K562 (cell line): ENCODE measurements at regions not wholly inside any gene's neighbourhood (a gene's known extent, or its start where the extent isn't known, plus 50 kb on each side); places are given as distances from the start of the nearest gene placed in this dataset.

Experiments
- CHCHD3 ChIP-seq: fragments of 250-450 bp; sonication (Bioruptor Pico); IDR thresholded peaks from 2 replicates; pipeline ENCODE4 v2.1.2; 2022; ENCODE audit warnings: mild to moderate bottlenecking
- KDM4B ChIP-seq, 2 experiments: fragments of 450-650 bp in 1 of 2; sonication (generic) in 1 of 2; IDR thresholded peaks; 2 replicates each; pipeline ENCODE4 v1.6.1; 2016 to 2017; ENCODE audit warnings: borderline replicate concordance in 2 of 2, antibody characterized with exemption in 1 of 2, low read depth in 1 of 2, mild to moderate bottlenecking in 1 of 2
- MNT ChIP-seq, 2 experiments: fragments of 450-650 bp; conservative IDR thresholded peaks; 2 replicates each; pipeline ENCODE4 v1.6.1; 2017; ENCODE audit warnings: mild to moderate bottlenecking in 2 of 2, moderate library complexity in 2 of 2
- NELFE ChIP-seq: IDR thresholded peaks from 2 replicates; pipeline ENCODE4 v1.6.1; 2011; ENCODE audit warnings: mild to moderate bottlenecking; ENCODE audit not compliant: insufficient read depth, insufficient read length
- PBX2 ChIP-seq, 2 experiments: IDR thresholded peaks in 1 of 2; conservative IDR thresholded peaks in 1 of 2; 2 replicates each; pipeline ENCODE4 v1.6.1; 2016; ENCODE audit warnings: low read depth in 2 of 2, mild to moderate bottlenecking in 1 of 2, missing compliant biosample characterization in 1 of 2, missing genetic modification characterization in 1 of 2, moderate library complexity in 1 of 2
- POLR2AphosphoS5 ChIP-seq: IDR thresholded peaks from 2 replicates; pipeline ENCODE4 v1.6.1; 2011; ENCODE audit warnings: mild to moderate bottlenecking, low read depth, low read length, moderate library complexity; ENCODE audit not compliant: control insufficient read depth, insufficient read depth
- TF ChIP-seq, protein P1 (sequence below), 3 experiments: IDR thresholded peaks in 2 of 3; conservative IDR thresholded peaks in 1 of 3; 2 replicates each; pipeline ENCODE4 v1.5.1; 2011 to 2012; ENCODE audit warnings: low read length in 3 of 3, mild to moderate bottlenecking in 3 of 3, control low read depth in 2 of 3, improper control_type of control experiment in 1 of 3, inconsistent platforms in 1 of 3, low read depth in 1 of 3, mixed read lengths in 1 of 3, moderate library complexity in 1 of 3; ENCODE audit not compliant: insufficient read depth in 2 of 3
- TF ChIP-seq, protein P2 (sequence below): fragments of 250-450 bp; sonication (Bioruptor Pico); IDR thresholded peaks from 2 replicates; pipeline ENCODE4 v1.5.1; 2021; ENCODE audit warnings: mild to moderate bottlenecking
- TF ChIP-seq, protein P3 (sequence below), 2 experiments: fragments of 450-650 bp in 1 of 2; sonication (generic) in 1 of 2; formaldehyde crosslinking in 1 of 2; IDR thresholded peaks; 2 replicates each; pipeline versions ENCODE4 v1.7.1 to v1.9.0; 2016 to 2022; ENCODE audit warnings: inconsistent platforms in 1 of 2, mild to moderate bottlenecking in 1 of 2, missing genetic modification reagents in 1 of 2

DNA sequence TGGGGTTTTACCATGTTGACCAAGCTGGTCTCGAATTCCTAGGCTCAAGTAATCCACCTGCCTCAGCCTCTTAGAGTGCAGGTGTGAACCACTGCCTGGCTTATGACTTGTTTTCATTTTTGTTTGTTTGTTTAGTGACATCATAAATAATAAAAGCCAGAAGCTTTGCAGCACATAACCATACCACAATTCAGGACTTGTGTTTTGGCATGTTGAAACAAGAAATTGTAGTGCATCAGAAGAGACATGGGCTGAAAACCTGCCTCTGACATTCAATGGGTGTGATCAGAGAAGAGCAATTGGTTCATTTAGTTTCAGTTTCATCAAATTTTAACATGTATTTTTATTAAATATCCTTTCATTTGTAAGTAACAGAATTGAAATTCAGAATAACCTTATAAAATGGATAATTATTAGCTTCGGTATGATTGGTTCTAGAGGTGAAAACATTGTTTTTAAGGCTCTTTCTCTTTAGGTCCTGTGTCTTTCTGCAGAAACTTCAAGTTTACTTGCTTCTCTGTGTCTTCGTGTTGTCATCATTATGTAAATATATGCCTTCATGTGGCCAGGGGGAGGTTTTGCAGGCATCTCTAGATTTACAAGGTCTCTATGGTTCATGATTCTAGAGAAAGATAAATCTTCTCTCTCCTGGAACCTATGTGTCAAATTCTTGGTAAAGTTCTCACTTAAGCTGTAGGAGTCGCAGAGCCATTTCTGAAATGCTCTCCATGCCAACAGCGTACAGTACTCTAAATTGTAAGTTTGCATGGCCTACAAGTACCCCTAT, 312.0 kb downstream of the KCNC2 start:
- TF ChIP-seq POLR2AphosphoS5: no peak
- TF ChIP-seq CHCHD3 (CRISPR knock-in tag): no peak
- TF ChIP-seq MNT (conservative IDR thresholded peaks at IDR 0.05): no peak
- TF ChIP-seq, protein P1, sequence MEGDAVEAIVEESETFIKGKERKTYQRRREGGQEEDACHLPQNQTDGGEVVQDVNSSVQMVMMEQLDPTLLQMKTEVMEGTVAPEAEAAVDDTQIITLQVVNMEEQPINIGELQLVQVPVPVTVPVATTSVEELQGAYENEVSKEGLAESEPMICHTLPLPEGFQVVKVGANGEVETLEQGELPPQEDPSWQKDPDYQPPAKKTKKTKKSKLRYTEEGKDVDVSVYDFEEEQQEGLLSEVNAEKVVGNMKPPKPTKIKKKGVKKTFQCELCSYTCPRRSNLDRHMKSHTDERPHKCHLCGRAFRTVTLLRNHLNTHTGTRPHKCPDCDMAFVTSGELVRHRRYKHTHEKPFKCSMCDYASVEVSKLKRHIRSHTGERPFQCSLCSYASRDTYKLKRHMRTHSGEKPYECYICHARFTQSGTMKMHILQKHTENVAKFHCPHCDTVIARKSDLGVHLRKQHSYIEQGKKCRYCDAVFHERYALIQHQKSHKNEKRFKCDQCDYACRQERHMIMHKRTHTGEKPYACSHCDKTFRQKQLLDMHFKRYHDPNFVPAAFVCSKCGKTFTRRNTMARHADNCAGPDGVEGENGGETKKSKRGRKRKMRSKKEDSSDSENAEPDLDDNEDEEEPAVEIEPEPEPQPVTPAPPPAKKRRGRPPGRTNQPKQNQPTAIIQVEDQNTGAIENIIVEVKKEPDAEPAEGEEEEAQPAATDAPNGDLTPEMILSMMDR (IDR thresholded peaks at IDR 0.05 in 2 of 3, conservative IDR thresholded peaks at IDR 0.05 in 1 of 3; ENCODE audit: insufficient read depth in 2 of 3, low read depth in 1 of 3, low read length in 3 of 3): no peak
- no peak for TF ChIP-seq KDM4B (IDR thresholded peaks at IDR 0.05; ENCODE audit: borderline replicate concordance in 2 of 2, low read depth in 1 of 2)
- no peak for TF ChIP-seq PBX2 (CRISPR knock-in tag; IDR thresholded peaks at IDR 0.05; ENCODE audit: low read depth)
- no peak for TF ChIP-seq PBX2 (tag; conservative IDR thresholded peaks at IDR 0.05; ENCODE audit: low read depth)
- TF ChIP-seq NELFE: no peak
- TF ChIP-seq, protein P2, sequence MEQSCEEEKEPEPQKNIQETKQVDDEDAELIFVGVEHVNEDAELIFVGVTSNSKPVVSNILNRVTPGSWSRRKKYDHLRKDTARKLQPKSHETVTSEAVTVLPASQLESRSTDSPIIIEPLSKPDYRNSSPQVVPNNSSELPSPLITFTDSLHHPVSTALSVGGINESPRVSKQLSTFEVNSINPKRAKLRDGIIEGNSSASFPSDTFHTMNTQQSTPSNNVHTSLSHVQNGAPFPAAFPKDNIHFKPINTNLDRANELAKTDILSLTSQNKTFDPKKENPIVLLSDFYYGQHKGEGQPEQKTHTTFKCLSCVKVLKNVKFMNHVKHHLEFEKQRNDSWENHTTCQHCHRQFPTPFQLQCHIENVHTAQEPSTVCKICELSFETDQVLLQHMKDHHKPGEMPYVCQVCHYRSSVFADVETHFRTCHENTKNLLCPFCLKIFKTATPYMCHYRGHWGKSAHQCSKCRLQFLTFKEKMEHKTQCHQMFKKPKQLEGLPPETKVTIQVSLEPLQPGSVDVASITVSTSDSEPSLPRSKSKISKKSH: no peak
- TF ChIP-seq, protein P3, sequence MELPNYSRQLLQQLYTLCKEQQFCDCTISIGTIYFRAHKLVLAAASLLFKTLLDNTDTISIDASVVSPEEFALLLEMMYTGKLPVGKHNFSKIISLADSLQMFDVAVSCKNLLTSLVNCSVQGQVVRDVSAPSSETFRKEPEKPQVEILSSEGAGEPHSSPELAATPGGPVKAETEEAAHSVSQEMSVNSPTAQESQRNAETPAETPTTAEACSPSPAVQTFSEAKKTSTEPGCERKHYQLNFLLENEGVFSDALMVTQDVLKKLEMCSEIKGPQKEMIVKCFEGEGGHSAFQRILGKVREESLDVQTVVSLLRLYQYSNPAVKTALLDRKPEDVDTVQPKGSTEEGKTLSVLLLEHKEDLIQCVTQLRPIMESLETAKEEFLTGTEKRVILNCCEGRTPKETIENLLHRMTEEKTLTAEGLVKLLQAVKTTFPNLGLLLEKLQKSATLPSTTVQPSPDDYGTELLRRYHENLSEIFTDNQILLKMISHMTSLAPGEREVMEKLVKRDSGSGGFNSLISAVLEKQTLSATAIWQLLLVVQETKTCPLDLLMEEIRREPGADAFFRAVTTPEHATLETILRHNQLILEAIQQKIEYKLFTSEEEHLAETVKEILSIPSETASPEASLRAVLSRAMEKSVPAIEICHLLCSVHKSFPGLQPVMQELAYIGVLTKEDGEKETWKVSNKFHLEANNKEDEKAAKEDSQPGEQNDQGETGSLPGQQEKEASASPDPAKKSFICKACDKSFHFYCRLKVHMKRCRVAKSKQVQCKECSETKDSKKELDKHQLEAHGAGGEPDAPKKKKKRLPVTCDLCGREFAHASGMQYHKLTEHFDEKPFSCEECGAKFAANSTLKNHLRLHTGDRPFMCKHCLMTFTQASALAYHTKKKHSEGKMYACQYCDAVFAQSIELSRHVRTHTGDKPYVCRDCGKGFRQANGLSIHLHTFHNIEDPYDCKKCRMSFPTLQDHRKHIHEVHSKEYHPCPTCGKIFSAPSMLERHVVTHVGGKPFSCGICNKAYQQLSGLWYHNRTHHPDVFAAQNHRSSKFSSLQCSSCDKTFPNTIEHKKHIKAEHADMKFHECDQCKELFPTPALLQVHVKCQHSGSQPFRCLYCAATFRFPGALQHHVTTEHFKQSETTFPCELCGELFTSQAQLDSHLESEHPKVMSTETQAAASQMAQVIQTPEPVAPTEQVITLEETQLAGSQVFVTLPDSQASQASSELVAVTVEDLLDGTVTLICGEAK (IDR thresholded peaks at IDR 0.05): no peak
- TF ChIP-seq, protein P3 (CRISPR knock-in tag; IDR thresholded peaks at IDR 0.05): no peak
